ENCODE measurements at regions not wholly inside any gene's neighbourhood (a gene's known extent, or its start where the extent isn't known, plus 50 kb on each side); places are given as distances from the start of the nearest gene placed in this dataset.
"Not testable (repeated sequence)": the region's sequence is repeated elsewhere in the genome, so short reads cannot be mapped to it uniquely, and the experiment has no call there.

GRCh38 chr5:154598021-154598420 is 120.0 kb upstream of the HAND1 start:
- H3K27ac ChIP-seq = no peak overlapping the region
- H3K27me3 ChIP-seq (ENCODE audit: insufficient read depth, low read depth, severe bottlenecking) = no peaks in the 10 kb centered on the region
- no peak overlapping the region for H3K4me3 ChIP-seq (ENCODE audit: low read depth, low read length)
- no peak for DNase-seq
- no peaks in the 10 kb centered on the region for H3K36me3 ChIP-seq
- no peak for TF ChIP-seq CTCF (IDR thresholded peaks at IDR 0.05; ENCODE audit: low read depth, low read length)
- no peaks in the 10 kb centered on the region for H3K9me3 ChIP-seq (ENCODE audit: severe bottlenecking)

GRCh38 chr5:154596844-154597243 is 118.8 kb upstream of the HAND1 start:
- DNase-seq; H3K9me3 ChIP-seq (ENCODE audit: severe bottlenecking); H3K27ac ChIP-seq; H3K4me3 ChIP-seq (ENCODE audit: low read depth, low read length); H3K27me3 ChIP-seq (ENCODE audit: insufficient read depth, low read depth, severe bottlenecking); H3K36me3 ChIP-seq: not testable (repeated sequence)

- peak; percentile 89 for DNase-seq
- TF ChIP-seq CTCF (IDR thresholded peaks at IDR 0.05; ENCODE audit: low read depth, low read length) = peak; percentile 19; the same call in 1 of the 2 replicates
- Histone ChIP-seq H3K4me3 (ENCODE audit: low read depth, low read length) (no peak overlapping the region), H3K9me3 (ENCODE audit: severe bottlenecking) (no peaks in the 10 kb centered on the region), H3K27ac (peak overlapping the region; percentile 29), H3K27me3 (ENCODE audit: insufficient read depth, low read depth, severe bottlenecking) (no peaks in the 10 kb centered on the region), H3K36me3 (no peaks in the 10 kb centered on the region)
These were observed 117.6 kb upstream of the HAND1 start for GRCh38 chr5:154595662-154596061.

- no peaks in the 10 kb centered on the region for H3K36me3 ChIP-seq
- no peak overlapping the region for H3K27ac ChIP-seq
- no peak overlapping the region for H3K4me3 ChIP-seq (ENCODE audit: low read depth, low read length)
- H3K27me3 ChIP-seq (ENCODE audit: insufficient read depth, low read depth, severe bottlenecking) = no peaks in the 10 kb centered on the region
- DNase-seq = no peak
- TF ChIP-seq CTCF (IDR thresholded peaks at IDR 0.05; ENCODE audit: low read depth, low read length) = no peak
- no peaks in the 10 kb centered on the region for H3K9me3 ChIP-seq (ENCODE audit: severe bottlenecking)
These were observed 115.8 kb upstream of the HAND1 start for GRCh38 chr5:154593796-154594195.

GRCh38 chr5:154593071-154593470 is 115.0 kb upstream of the HAND1 start:
- H3K4me3 ChIP-seq (ENCODE audit: low read depth, low read length) = no peak overlapping the region
- DNase-seq = no peak

GRCh38 chr5:154590093-154590724 is 112.2 kb upstream of the HAND1 start:
- H3K4me3 ChIP-seq (ENCODE audit: low read depth, low read length) = no peak overlapping the region
- no peaks in the 10 kb centered on the region for H3K36me3 ChIP-seq

More at GRCh38 chr5:154593071-154593470, 115.0 kb upstream of the HAND1 start:
- Histone ChIP-seq H3K36me3 (no peaks in the 10 kb centered on the region), H3K27me3 (ENCODE audit: insufficient read depth, low read depth, severe bottlenecking) (no peaks in the 10 kb centered on the region), H3K9me3 (ENCODE audit: severe bottlenecking) (no peaks in the 10 kb centered on the region), H3K27ac (no peak overlapping the region)
- TF ChIP-seq CTCF (IDR thresholded peaks at IDR 0.05; ENCODE audit: low read depth, low read length) = no peak

More at GRCh38 chr5:154590093-154590724, 112.2 kb upstream of the HAND1 start:
- H3K9me3 ChIP-seq (ENCODE audit: severe bottlenecking) = no peaks in the 10 kb centered on the region
- TF ChIP-seq CTCF (IDR thresholded peaks at IDR 0.05; ENCODE audit: low read depth, low read length) = no peak
- H3K27me3 ChIP-seq (ENCODE audit: insufficient read depth, low read depth, severe bottlenecking) = no peaks in the 10 kb centered on the region
- no peak for DNase-seq
- H3K27ac ChIP-seq = no peak overlapping the region
